ENCODE measurements at regions not wholly inside any gene's neighbourhood (a gene's known extent, or its start where the extent isn't known, plus 50 kb on each side); places are given as distances from the start of the nearest gene placed in this dataset.
"Not testable (repeated sequence)": the region's sequence is repeated elsewhere in the genome, so short reads cannot be mapped to it uniquely, and the experiment has no call there.

GRCh38 chr16:65249768-65250167 lies 127.9 kb upstream of the CDH11 start:
- Mint-ChIP-seq H3K4me3 (no peak overlapping the region), H3K27ac (peak overlapping the region; percentile 68), H3K27me3 (ENCODE audit: low read depth) (no peaks in the 10 kb centered on the region), H3K36me3 (no peaks in the 10 kb centered on the region), H3K4me1 (peaks cover 7% of the 10 kb centered on the region), H3K9me3 (peaks cover 9% of the 10 kb centered on the region)
- no peak for TF ChIP-seq CTCF (IDR thresholded peaks at IDR 0.05; ENCODE audit: unreplicated experiment)
- no peak for DNase-seq (ENCODE audit: low spot score in 2 of 2, unreplicated experiment in 2 of 2)

- no peak for TF ChIP-seq CTCF (IDR thresholded peaks at IDR 0.05; ENCODE audit: unreplicated experiment)
- Mint-ChIP-seq H3K4me3 (no peak overlapping the region), H3K36me3 (no peaks in the 10 kb centered on the region), H3K9me3 (peaks cover 9% of the 10 kb centered on the region), H3K27me3 (ENCODE audit: low read depth) (no peaks in the 10 kb centered on the region), H3K27ac (no peak overlapping the region), H3K4me1 (peaks cover 5% of the 10 kb centered on the region)
- DNase-seq (ENCODE audit: low spot score in 2 of 2, unreplicated experiment in 2 of 2), result no peak
Observed at GRCh38 chr16:65244787-65245186, 122.9 kb upstream of the CDH11 start.

- peaks cover 6% of the 10 kb centered on the region for H3K4me1 Mint-ChIP-seq
- H3K27ac Mint-ChIP-seq, result no peak overlapping the region
- no peak for DNase-seq (ENCODE audit: low spot score in 2 of 2, unreplicated experiment in 2 of 2)
- no peak overlapping the region for H3K4me3 Mint-ChIP-seq
- peaks cover 47% of the 10 kb centered on the region for H3K27me3 Mint-ChIP-seq (ENCODE audit: low read depth)
- TF ChIP-seq CTCF (IDR thresholded peaks at IDR 0.05; ENCODE audit: unreplicated experiment), result no peak
- H3K9me3 Mint-ChIP-seq, result no peaks in the 10 kb centered on the region
- H3K36me3 Mint-ChIP-seq, result no peaks in the 10 kb centered on the region
Observed at GRCh38 chr16:65235339-65236177, 113.7 kb upstream of the CDH11 start.

- peaks cover 47% of the 10 kb centered on the region for H3K27me3 Mint-ChIP-seq (ENCODE audit: low read depth)
- H3K27ac Mint-ChIP-seq; H3K9me3 Mint-ChIP-seq; H3K4me3 Mint-ChIP-seq; H3K4me1 Mint-ChIP-seq; DNase-seq (ENCODE audit: low spot score in 2 of 2, unreplicated experiment in 2 of 2); H3K36me3 Mint-ChIP-seq: not testable (repeated sequence)
Observed at GRCh38 chr16:65234721-65235320, 113.0 kb upstream of the CDH11 start.

- TF ChIP-seq CTCF (IDR thresholded peaks at IDR 0.05; ENCODE audit: unreplicated experiment), result no peak
- Mint-ChIP-seq H3K4me1 (peaks cover 4% of the 10 kb centered on the region), H3K9me3 (no peaks in the 10 kb centered on the region), H3K27me3 (ENCODE audit: low read depth) (peaks cover 25% of the 10 kb centered on the region), H3K4me3 (no peak overlapping the region), H3K27ac (no peak overlapping the region), H3K36me3 (no peaks in the 10 kb centered on the region)
- DNase-seq (ENCODE audit: low spot score in 2 of 2, unreplicated experiment in 2 of 2), result no peak
Observed at GRCh38 chr16:65229191-65229662, 107.4 kb upstream of the CDH11 start.

GRCh38 chr16:65227150-65227835 lies 105.4 kb upstream of the CDH11 start:
- H3K4me3 Mint-ChIP-seq, result no peak overlapping the region
- no peak for TF ChIP-seq CTCF (IDR thresholded peaks at IDR 0.05; ENCODE audit: unreplicated experiment)
- peaks cover 11% of the 10 kb centered on the region for H3K27me3 Mint-ChIP-seq (ENCODE audit: low read depth)
- no peaks in the 10 kb centered on the region for H3K36me3 Mint-ChIP-seq
- no peak overlapping the region for H3K27ac Mint-ChIP-seq
- no peaks in the 10 kb centered on the region for H3K9me3 Mint-ChIP-seq
- no peak for DNase-seq (ENCODE audit: low spot score in 2 of 2, unreplicated experiment in 2 of 2)
- peaks cover 8% of the 10 kb centered on the region for H3K4me1 Mint-ChIP-seq

Measured in mesothelial cell of epicardium (in vitro differentiated cells).